OCI-M2 (cell line): ENCODE measurements at regions not wholly inside any gene's neighbourhood (a gene's known extent, or its start where the extent isn't known, plus 50 kb on each side); places are given as distances from the start of the nearest gene placed in this dataset.
"Not testable (repeated sequence)": the region's sequence is repeated elsewhere in the genome, so short reads cannot be mapped to it uniquely, and the experiment has no call there.

Source experiments
- DNase-seq: peaks from one replicate; lab custom pipeline; 2025; ENCODE audit not compliant: unreplicated experiment; lab: John Stamatoyannopoulos, UW

GRCh38 chr21:27033471-27033870 is 66.6 kb upstream of the ADAMTS5 start:
- DNase-seq, result no peak

GRCh38 chr21:27026501-27026900 is 59.6 kb upstream of the ADAMTS5 start:
- DNase-seq, result no peak

GRCh38 chr21:27025708-27026107 is 58.8 kb upstream of the ADAMTS5 start:
- not testable (repeated sequence) for DNase-seq

- DNase-seq, result no peak
These were observed 58.1 kb upstream of the ADAMTS5 start for GRCh38 chr21:27024971-27025370.

GRCh38 chr21:27024301-27024700 is 57.4 kb upstream of the ADAMTS5 start:
- no peak for DNase-seq

GRCh38 chr21:27023186-27023585 is 56.3 kb upstream of the ADAMTS5 start:
- no peak for DNase-seq

- no peak for DNase-seq
These were observed 54.9 kb upstream of the ADAMTS5 start for GRCh38 chr21:27021801-27022200.

- DNase-seq, result no peak
These were observed 54.2 kb upstream of the ADAMTS5 start for GRCh38 chr21:27021046-27021445.

- DNase-seq, result no peak
These were observed 50.4 kb upstream of the ADAMTS5 start for GRCh38 chr21:27017246-27017645.
